Fibroblast of skin of right biceps (primary cell): ENCODE measurements at regions not wholly inside any gene's neighbourhood (a gene's known extent, or its start where the extent isn't known, plus 50 kb on each side); places are given as distances from the start of the nearest gene placed in this dataset.
"Not testable (repeated sequence)": the region's sequence is repeated elsewhere in the genome, so short reads cannot be mapped to it uniquely, and the experiment has no call there.

Experiments
- DNase-seq: peaks from one replicate; pipeline ENCODE4 v3.0.0-alpha.2; 2013

GRCh38 chr10:131824371-131825149, 76.2 kb upstream of the PPP2R2D start:
- no peak for DNase-seq

DNA sequence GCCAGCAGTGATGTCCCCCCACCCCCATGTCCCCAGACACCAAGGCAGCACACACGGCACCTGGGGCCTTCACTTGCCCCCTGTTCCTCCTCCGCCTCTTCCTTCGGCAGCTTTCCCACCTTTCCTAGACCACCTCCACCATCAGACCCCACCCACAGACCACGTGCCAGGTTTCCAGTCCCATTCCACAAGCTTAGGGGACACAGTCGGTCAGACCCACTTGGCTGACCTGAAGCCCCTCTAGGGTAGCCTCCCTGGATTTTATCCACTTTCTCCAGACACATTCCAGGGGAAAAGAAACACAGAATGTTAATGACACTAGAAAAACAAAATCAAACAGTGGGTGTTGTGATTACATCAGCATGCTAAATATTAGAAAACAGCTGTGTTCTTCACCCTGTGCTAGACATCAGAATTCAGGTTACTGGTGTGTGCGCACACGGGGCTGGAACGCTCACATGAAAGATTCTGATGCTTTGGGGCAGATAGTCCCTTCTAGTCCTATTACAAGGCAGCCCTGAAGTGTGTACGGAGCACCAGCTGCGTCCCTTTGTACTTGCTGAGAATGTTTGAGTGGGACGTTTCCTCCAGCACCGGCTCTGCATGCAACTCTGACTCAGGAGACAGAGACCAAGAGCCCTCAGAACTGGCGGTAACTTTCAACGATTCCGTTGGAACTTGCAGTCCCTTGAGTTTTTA, 75.5 kb upstream of the PPP2R2D start:
- DNase-seq: no peak

DNA sequence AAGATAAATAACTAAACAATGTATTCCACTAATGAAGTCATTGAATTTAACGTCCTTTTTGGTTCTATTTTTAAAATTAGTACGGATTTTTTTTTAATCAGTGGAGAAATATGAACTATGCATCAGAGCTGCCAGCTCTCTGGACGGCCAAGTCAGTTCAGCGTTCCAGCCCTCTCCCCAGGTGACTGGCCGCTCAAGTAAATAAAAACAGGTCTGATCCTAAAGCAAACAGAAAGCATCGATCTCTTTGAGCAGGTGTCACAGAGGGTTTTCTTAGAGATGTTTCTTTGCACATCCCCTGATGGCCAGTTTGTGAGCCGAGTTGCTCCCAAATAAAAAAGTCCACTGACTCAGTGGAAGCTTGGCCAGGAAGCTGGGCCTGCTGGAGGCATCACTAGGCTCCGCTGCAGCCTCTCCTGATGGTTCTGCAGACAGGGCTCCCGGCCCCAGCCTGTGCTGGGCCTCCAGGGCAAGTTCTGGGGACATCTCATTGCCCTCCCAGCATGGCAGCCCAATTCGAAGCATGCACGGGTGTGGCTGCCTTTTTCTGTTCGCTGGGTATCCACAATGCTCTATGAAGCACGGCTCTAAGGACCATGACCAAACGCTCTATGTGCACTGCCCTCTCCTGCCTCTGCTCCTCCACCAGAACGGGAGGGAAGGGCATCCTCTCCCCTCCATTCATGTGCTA, 74.7 kb upstream of the PPP2R2D start:
- DNase-seq: no peak

DNA sequence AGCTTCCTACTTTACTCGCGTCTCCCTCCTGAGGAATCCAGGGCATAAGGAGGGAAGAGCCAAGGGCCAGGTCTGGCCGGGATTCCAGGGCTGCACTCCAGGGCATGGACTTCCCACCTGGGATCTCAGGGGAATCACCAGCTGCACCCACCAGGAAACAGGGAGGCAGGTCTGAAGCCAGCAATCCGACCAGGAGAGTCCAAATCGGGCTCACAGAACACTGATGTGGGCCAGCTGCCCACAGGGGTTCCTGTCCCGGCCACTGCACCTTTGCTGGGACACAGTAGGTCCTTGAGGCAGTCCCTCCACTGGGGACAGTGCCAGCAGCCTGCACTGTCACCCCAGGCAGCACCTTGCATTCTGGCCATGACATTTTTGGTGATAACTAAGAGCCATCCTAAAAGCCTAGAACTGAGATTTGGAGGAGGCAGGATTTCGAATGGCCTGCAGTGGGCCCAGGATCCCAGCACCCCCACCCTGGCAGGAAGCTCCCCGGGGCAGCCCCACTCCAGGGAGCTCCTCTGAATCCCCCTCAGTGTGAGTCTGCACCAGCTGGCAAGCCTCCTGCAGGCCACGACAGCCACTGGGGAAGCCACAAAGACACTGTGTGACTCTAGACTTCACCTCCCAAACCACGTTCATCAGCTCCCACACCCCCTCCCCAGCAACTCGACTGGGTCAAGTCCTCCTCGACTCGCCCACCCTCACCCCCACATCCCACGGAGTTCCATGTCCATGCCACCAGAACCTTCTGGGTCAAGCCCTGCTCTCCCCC, 71.5 kb upstream of the PPP2R2D start:
- no peak for DNase-seq

DNA sequence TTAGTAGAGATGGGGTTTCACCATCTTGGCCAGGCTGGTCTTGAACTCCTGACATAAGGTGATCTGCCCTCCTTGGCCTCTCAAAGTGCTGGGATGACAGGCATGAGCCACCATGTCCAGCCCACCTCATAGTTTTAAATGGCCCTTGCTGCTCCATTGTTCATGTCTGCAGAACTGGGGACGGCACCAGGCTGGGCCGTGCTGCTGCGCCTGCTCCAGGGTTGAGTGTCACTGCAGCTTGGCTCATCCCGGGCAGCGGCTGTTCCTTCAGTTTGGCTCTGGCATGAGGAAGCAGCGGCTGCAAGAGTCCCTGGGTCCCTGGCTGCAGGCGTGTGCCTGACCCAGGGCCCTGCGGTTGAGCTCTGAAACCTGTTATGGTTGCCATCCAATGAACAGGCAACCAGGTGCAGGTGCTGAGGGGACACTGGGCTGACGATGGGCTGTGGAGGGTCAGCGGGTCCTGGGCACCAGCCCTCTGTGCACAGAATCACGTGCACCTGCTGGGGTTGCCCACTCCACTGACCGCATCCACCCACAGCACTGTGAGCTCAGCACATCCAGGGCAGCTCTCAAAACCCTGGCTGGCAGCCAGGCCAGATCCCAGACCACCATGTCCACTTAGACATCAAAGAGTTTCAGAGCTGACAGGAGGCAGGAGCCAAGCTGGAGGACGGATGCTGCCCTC, 70.2 kb upstream of the PPP2R2D start:
- no peak for DNase-seq

DNA sequence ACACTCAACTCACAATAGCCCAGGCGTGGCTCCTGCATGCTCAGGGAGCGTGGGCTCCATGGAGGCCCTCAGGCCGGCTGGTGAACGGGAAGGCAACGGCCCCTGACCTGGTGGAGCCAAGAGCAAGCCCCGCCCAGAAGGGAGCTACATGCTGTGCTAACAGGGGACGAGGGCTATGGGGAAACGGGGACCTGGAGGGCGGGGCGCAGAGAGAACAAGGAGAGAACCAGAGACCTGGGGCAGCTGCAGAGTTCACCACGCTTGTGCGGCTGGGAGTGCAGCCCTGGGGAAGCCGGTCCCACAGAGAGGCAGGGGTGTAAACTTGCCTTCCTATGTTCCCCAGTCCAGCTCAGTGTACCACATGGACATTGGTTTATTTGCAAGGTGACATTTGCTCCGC, 69.2 kb upstream of the PPP2R2D start:
- DNase-seq: no peak

GRCh38 chr10:131832056-131832685, 68.6 kb upstream of the PPP2R2D start:
- DNase-seq: no peak

DNA sequence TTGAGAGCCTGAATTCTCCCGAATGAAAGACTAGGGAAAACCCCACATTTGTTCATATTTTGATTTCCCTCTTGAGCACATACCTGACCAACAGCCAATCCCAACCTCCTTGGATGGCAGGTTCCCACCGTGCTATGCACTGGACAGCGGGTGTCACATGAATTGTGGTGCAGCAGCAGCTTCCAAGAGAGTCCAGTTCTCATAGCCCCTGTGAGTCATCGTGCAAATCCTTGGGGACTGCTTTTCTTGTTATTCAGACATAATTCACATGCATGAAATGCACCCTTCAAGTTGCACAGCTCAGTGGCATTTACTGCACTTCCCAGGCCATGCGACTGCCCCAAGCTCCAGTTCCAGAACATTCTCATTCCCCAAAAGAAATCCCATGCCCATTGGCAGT, 67.8 kb upstream of the PPP2R2D start:
- DNase-seq: no peak

DNA sequence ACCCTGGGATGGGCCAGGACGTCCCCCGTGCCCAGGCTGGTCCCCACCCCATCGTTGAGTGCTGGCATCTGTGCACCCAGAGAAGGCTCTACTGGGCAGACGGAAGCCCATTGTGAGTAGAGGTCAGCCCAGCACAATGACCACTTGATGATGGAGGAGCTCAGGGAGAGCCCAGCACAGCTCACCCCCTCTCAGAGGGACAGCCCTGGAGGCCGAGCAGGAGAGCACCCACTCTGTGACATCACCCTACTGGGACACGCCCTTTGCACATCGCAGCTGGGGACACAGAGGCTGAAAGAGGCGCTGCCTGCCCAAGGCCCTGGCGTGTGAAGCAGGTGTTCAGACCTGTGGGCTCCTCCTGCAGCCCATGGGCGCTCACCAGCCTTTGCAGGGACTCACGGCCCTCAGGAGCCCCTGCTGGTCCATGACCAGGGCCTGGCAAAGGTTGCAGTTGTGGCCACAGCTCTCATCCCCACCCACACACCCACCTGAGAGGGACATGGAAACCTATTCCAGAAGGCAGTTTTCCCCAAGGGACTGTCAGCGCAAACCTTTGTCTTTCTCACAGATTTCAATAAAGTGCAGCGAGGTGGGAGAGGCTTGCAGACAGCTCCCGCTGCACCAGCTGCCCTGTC, 67.2 kb upstream of the PPP2R2D start:
- no peak for DNase-seq

DNA sequence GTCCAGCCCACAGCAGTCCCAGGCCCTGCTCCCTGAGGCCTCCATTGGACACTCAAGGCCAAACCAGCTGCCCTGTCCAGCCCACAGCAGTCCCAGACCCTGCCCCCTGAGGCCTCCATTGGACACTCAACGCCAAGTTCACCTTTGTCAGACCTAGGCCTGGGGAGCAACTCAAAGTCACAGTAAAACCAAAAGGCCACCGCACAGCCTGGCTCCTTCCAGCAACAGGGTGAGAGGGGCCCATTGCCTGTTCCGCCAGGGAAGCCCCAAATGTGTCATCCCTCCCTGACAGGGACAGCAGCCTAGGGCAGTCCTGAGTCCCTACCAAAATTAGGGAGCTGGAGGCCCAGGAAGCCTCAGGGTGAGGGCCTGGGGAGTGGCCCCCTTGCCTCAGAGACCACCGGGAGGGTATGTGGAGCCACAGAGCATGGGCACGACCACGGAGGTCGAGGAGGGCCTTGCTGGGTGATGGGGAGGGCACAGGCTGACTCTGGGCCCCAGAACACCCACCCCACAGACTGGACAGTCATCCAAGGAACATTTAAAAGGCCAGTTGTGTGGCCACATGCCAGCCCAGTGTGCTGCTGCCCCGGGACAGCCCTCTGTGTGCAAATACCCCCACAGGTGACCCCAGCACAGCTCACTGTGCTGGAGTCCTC, 66.5 kb upstream of the PPP2R2D start:
- DNase-seq: no peak

- DNase-seq: no peak
Observed at GRCh38 chr10:131838966-131839742, 61.7 kb upstream of the PPP2R2D start.

- not testable (repeated sequence) for DNase-seq
Observed at GRCh38 chr10:131839880-131840787, 60.7 kb upstream of the PPP2R2D start.

DNA sequence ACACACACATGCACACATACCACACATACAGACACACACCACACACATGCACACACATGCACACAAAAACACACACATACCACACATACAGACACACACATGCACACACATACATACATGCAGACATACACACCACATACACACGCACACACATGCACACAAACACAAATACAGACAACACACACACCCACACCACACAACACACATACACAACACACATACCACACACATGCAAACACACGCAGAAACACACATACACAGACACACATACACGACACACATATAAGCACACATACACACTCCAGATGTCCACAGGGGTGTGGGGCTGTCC, 60.1 kb upstream of the PPP2R2D start:
- DNase-seq: no peak

- no peak for DNase-seq
Observed at GRCh38 chr10:131841131-131841660, 59.6 kb upstream of the PPP2R2D start.

- DNase-seq: no peak
Observed at GRCh38 chr10:131841661-131842139, 59.1 kb upstream of the PPP2R2D start.

- DNase-seq: no peak
Observed at GRCh38 chr10:131842351-131843088, 58.3 kb upstream of the PPP2R2D start.

GRCh38 chr10:131843089-131843595, 57.7 kb upstream of the PPP2R2D start:
- DNase-seq: no peak

GRCh38 chr10:131843881-131844284, 56.9 kb upstream of the PPP2R2D start:
- no peak for DNase-seq
